ENCODE measurements at regions not wholly inside any gene's neighbourhood (a gene's known extent, or its start where the extent isn't known, plus 50 kb on each side); places are given as distances from the start of the nearest gene placed in this dataset.

DNA sequence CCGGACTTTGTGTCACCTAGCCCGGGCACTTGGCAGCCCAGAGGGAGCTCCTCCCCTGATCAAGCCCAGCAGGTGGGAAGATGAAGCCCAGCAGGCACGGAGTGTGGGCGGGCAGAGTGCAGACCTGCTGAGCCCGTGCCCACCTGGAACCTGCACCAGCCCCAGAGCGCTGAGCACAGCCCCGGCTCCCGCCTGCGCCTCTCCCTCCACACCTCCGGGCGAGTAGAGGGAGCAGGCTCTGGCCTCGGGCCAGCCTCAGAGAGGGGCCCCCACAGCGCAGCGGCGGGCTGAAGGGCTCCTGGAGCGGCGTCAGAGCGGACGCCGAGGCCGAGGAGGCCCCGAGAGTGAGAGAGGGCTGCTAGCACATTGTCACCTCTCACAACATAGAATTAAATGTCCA lies 257.7 kb downstream of the VGLL3 start:
- DNase-seq (ENCODE audit: low read depth), result no peak

- no peak for DNase-seq (ENCODE audit: low read depth)
Measured at GRCh38 chr3:86731501-86731901, 259.4 kb downstream of the VGLL3 start.

GRCh38 chr3:86723433-86723832 lies 267.5 kb downstream of the VGLL3 start:
- DNase-seq (ENCODE audit: low read depth), result no peak

- DNase-seq (ENCODE audit: low read depth), result peak; percentile 7
Measured at GRCh38 chr3:86711634-86712033, 279.3 kb downstream of the VGLL3 start.

DNA sequence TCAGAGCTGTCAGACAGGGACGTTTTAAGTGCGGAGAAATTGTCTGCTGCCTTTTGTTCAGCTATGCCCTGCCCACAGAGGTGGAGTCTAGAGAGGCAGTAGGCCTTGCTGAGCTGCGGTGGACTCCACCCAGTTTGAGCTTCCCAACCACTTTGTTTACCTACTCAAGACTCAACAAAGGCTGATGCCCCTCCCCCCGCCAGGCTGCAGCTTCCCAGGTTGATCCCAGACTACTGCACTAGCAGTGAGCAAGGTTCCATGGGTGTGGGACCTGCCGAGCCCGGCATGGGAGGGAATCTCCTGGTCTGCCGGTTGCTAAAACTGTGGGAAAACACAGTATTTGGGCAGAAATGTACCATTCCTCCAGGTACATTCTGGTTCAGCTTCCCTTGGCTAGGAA lies 282.1 kb downstream of the VGLL3 start:
- DNase-seq (ENCODE audit: low read depth), result no peak

- peak; percentile 12 for DNase-seq (ENCODE audit: low read depth)
Measured at GRCh38 chr3:86702381-86702958, 288.5 kb downstream of the VGLL3 start.

DNA sequence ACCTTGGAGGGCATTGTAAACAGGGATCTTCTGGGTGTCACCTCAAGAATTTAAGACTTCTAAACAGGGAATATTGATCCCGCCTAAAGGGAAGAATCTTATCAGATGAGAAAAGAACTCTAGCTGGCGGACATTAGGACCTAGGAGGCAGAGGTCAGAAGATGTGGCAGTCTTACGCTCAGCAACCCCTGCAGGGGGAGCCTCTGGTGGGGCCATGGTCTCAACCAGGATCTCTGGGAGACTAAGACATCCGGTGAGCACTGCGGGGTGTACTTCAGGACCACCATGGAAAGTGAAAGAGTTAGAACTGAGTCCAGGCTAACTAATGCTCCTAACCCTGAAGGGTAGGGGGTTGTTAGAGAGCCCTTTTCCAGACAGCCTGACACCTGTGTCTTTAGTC lies 295.2 kb downstream of the VGLL3 start:
- DNase-seq (ENCODE audit: low read depth), result no peak

DNA sequence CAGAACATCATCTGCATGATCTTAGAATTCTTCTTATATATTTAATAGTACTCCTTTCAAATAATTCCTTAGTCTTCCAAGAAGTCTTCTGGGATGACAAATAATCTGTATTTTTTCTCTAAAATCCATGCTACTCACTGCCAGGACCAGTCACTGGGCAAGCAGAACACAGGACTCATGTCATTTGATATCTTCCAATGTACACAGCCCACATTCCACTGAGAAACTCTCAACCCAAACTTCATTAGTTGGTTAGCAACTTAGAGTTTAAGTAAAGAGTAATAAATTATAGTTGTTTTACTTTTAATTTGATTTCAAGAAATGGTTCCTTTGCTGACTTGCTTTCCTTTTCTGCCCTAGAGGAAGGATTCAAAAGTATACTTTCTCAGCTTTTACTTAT lies 317.0 kb downstream of the VGLL3 start:
- no peak for DNase-seq (ENCODE audit: low read depth)

DNA sequence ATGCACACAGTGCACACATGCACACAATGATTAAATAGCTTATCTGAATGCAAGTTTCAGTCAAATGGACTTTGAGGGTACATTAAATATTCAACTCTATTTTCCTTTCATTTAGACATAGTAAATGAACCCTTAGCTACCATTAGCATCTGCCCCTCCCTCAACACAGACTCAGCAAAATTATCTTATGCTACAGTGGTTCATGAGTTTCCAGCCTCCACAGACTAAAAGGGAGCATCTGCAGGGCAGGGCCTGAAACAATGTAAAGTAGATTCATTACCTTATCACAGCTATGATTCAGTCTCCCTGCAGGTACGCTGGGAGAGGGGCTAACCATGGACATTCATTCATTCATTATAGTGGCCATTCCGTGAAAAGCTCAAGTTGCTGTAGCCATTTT lies 329.1 kb downstream of the VGLL3 start:
- no peak for DNase-seq (ENCODE audit: low read depth)

DNA sequence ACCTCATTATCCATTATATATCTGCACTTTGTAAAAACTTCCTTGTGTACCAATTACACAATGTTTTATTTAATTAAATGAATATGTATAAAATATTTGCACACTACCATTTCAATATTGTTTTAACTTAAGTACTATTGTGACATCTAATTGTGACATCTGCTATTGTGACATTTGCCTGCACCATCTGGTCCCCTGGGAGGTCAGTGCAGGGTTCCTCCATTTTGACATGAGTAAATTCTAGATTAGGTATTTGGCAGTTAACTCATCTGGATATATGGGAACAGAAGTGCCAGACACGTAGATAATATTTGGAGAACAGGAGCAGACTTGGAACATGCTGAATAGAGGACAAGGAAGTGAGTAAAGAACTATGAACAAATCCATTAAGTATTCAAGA lies 332.1 kb downstream of the VGLL3 start:
- DNase-seq (ENCODE audit: low read depth), result no peak

DNA sequence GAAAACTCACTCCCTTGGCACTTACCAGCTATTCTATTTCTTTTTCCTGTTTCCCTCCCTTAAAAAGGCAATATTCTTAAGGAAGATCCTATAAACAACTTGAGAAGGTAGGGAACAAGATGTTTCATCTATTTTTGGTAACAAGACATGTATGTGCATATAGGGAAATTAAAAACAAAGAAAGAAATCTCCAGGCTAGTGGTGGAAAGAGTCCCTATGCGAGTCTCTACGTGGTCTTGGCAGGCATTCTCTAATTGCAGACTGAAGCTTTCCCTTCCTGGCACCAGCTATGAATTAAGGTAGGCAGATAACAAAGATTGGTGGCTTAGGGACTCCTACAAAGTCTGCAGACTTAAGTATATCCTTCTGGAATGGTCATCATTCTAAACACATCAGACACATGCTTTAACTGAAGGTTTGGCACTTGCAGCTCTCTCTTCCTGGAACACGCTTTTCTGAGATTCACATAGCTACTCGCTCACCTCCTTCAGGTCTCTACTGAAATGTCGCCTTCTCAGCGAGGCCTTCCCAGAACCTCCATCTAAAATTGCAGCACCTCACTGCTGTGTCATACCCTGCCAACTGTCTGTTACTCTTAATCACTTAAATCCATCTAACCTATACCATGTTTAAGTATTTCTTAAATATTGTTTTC lies 336.0 kb downstream of the VGLL3 start:
- DNase-seq (ENCODE audit: low read depth), result no peak

DNA sequence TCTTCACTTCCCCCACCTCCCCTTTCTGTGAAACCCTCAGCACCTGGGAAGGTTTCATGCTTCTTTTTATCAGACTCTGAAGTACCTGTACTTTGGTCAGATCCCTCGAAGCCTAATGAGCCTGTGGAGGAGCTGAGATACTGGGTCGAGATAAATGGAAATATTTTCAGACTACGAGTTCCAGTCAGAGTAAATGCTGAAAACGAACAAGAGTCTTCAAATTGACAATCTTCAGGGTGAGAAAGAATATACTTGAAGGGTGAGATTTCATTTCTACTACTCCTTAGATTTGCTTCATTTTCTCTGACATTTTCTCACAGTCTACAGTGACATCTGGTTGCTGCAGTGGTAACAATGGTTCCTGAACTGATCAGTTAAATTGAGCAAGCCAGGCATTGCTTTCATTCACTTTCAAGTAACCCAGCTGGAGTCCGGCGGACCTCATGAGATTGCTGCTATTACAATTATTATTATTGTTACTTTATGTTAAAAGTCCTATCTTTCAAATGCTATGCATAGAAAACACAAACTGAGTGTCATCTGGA lies 337.2 kb downstream of the VGLL3 start:
- DNase-seq (ENCODE audit: low read depth), result no peak

DNA sequence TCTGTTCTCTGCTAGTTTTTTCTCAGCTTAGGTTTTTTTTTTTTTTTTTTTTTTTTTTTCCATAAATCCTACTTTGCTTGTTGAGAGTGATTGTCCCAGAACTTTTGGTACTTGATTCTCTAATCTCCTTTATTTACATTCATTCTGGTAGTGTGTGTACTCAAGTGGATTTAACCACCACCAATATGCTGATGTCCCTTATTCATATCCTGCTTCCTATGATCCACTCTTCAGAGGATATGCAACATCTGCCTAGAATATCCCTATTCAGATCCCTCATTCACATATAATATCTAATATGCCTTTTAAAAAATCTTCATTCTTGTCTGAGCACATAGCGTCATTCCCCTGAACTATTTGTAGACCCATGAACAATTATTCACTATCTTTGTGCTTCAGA lies 342.9 kb downstream of the VGLL3 start:
- DNase-seq (ENCODE audit: low read depth), result no peak

DNA sequence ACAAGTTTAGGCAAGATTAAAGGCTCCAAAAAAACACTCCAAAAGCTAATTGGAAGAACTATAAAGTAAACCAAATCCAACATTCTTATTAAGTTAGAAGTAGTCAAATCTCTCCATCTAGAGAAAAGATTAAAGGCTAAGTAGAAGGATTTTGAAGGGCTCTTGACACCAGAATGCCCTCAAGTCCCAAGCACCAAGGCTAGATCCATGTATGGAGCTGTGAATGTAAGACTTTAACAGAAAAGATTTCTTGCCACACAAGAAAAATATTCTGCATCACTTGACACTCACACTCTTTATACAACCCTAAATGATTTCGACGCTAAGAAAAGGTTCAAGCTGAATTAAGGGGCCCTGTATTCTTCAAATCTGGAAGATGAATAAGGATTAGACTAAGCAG lies 345.2 kb downstream of the VGLL3 start:
- no peak for DNase-seq (ENCODE audit: low read depth)

GRCh38 chr3:86634361-86634760 lies 356.6 kb downstream of the VGLL3 start:
- DNase-seq (ENCODE audit: low read depth), result no peak

GRCh38 chr3:86629511-86629910 lies 361.4 kb downstream of the VGLL3 start:
- DNase-seq (ENCODE audit: low read depth), result no peak

DNA sequence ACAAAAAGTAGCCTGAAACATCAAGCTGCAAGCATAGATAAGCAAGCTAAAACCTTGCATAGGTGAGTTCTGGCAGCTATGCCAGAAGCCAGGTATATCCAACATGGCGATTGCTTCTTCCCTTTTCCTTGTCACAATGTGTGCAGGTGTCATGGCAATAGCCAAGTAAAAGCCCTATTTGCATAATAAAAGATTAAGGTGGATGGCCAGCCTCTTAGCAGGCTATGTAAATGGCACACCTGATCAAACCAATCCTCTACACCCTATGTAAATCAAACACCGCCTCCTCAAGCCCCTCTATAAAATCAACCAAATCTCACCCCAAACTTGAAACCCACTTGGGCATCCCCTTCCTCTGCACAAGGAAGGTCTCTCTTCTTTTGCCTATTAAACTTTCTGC lies 366.8 kb downstream of the VGLL3 start:
- no peak for DNase-seq (ENCODE audit: low read depth)

GRCh38 chr3:86618706-86619105 lies 372.2 kb downstream of the VGLL3 start:
- DNase-seq (ENCODE audit: low read depth), result no peak

DNA sequence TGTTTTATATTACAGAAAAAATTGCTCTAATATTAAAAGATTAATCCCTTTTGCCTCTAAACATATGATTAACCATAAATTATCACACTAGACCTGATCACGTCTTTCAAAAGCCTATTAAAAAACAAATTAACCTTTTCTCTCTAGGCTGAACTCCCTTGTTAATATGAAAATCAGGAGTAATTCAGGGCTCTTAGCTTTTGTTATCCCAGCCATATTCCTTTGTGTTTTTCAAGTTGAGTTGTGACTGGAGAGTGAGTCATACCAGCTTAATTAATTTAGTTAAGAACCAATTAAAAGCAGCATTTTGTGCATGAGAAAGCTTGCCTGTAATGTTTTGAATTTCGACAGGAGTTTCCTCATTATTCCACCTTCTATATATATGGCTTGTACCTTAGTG lies 385.8 kb downstream of the VGLL3 start:
- no peak for DNase-seq (ENCODE audit: low read depth)

DNA sequence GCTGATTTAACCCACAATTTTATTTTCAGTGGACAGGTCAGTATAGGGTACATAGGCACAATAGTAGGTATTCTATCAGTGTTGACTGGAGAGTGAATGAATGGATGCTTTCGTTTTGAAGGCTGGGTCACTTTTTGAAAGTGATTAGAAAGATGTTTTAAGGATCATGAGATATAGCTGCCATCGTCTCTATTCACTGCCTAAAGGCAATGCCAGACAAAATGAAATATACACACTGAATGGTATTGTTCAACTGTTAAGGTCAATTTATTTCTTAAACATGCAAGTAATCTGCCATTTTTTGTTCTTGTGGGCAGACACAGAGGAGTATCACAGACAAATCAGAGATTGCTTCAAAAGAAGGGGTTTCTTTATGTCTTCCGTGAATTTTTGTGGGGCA lies 395.3 kb downstream of the VGLL3 start:
- no peak for DNase-seq (ENCODE audit: low read depth)

- no peak for DNase-seq (ENCODE audit: low read depth)
Measured at GRCh38 chr3:86594838-86595237, 396.1 kb downstream of the VGLL3 start.

DNA sequence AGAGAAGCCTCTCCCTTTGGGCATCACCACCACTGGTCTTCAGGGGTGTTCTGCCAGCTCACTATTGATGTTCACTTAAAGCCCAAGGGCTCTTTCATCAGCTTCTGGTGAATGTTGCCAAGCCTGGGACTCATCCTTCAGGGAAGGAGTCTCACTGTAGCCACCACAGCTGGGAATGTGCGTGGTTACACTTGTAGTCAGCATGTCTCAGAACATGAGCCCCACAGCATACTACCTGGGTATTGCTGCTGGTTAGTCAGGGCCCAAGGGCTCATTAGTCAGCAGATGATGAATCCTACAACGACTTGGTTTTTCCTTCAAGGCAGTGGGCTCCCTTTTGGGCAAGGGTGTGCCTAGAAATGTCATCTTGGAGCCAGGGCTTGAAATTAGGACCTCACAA lies 412.9 kb downstream of the VGLL3 start:
- DNase-seq (ENCODE audit: low read depth), result no peak

DNA sequence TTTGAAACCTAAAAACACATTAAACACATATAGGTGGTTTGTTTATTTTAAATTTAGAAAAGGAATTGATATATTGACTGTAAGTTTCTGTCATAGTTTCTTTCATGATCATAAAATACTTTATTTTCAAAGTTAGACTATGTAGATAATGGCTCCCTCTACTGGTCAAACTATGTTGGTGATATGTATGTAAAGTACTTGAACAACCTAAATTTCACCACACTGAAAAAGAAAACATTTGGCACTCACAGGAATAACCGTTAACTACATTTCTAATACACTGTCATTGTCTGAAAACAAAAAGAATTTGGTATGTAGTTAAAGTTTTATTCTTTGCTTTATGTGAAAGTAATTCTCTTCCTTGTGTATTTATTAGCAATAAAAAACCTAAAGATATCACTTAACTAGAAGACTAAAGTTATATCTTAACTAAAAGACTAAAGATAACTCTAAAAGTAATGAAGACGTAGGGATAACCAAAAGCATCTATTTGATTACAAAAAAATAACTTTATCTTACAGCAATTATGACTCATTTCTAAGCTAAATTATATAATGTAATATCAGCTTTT lies 427.5 kb downstream of the VGLL3 start:
- DNase-seq (ENCODE audit: low read depth), result peak; percentile 39

All from myocyte (in vitro differentiated cells).